KMS-11 (cell line): ENCODE measurements at regions not wholly inside any gene's neighbourhood (a gene's known extent, or its start where the extent isn't known, plus 50 kb on each side); places are given as distances from the start of the nearest gene placed in this dataset.

ENCODE experiments used
- H2AFZ ChIP-seq: fragments of 200-600 bp; sonication (generic); 2 replicates; pipeline ENCODE4 v1.6.1; 2016; ENCODE audit warnings: antibody characterized with exemption, mixed run types, low read depth
- H3K27ac ChIP-seq: fragments of 200-600 bp; sonication (generic); 2 replicates; pipeline ENCODE4 v1.6.1; 2016; ENCODE audit warnings: mild to moderate bottlenecking, mixed run types
- H3K27me3 ChIP-seq: fragments of 200-600 bp; sonication (generic); 2 replicates; pipeline ENCODE4 v1.6.1; 2017; ENCODE audit warnings: mild to moderate bottlenecking, low read depth, mixed run types, moderate library complexity; ENCODE audit not compliant: insufficient read depth
- H3K36me3 ChIP-seq: fragments of 200-600 bp; sonication (generic); 2 replicates; pipeline ENCODE4 v1.6.1; 2017; ENCODE audit warnings: mild to moderate bottlenecking, mixed run types; ENCODE audit not compliant: insufficient read depth
- H3K4me1 ChIP-seq: fragments of 200-600 bp; sonication (generic); 2 replicates; pipeline ENCODE4 v1.6.1; 2016; ENCODE audit warnings: mild to moderate bottlenecking, low read depth, mixed run types; ENCODE audit not compliant: poor library complexity, severe bottlenecking
- H3K4me2 ChIP-seq: fragments of 200-600 bp; sonication (generic); 2 replicates; pipeline ENCODE4 v1.7.0; 2016; ENCODE audit warnings: mild to moderate bottlenecking, mixed run types
- H3K4me3 ChIP-seq: fragments of 200-600 bp; sonication (generic); IDR thresholded peaks from 2 replicates; pipeline ENCODE4 v1.6.1; 2017; ENCODE audit warnings: low read depth, low read length, mixed read lengths; ENCODE audit not compliant: insufficient read depth
- H3K79me2 ChIP-seq: fragments of 200-600 bp; sonication (generic); 2 replicates; pipeline ENCODE4 v1.6.1; 2016; ENCODE audit warnings: low read depth, mixed run types; ENCODE audit not compliant: insufficient read depth
- H3K9ac ChIP-seq: fragments of 200-600 bp; sonication (generic); 2 replicates; pipeline ENCODE4 v1.6.1; 2016; ENCODE audit warnings: mild to moderate bottlenecking, mixed run types
- H4K20me1 ChIP-seq: fragments of 200-600 bp; sonication (generic); 2 replicates; pipeline ENCODE4 v1.6.1; 2016; ENCODE audit warnings: mild to moderate bottlenecking, mixed run types; ENCODE audit not compliant: insufficient read depth
- CTCF ChIP-seq: fragments of 200-600 bp; sonication (generic); conservative IDR thresholded peaks from 2 replicates; pipeline ENCODE4 v1.6.1; 2017; ENCODE audit warnings: low read depth, mild to moderate bottlenecking, antibody characterized with exemption, low read length, moderate library complexity, mixed read lengths

- H3K4me2 ChIP-seq = no peak overlapping the region
- H3K4me1 ChIP-seq = no peaks in the 10 kb centered on the region
- no peak for TF ChIP-seq CTCF
Observed at GRCh38 chr1:38376577-38376976, 330.0 kb upstream of the POU3F1 start.

GRCh38 chr1:38375035-38375434, 328.4 kb upstream of the POU3F1 start:
- Histone ChIP-seq H3K36me3 (no peaks in the 10 kb centered on the region), H3K27me3 (no peaks in the 10 kb centered on the region)

More at GRCh38 chr1:38376577-38376976, 330.0 kb upstream of the POU3F1 start:
- H3K79me2 ChIP-seq = no peaks in the 10 kb centered on the region
- no peaks in the 10 kb centered on the region for H4K20me1 ChIP-seq
- no peaks in the 10 kb centered on the region for H3K36me3 ChIP-seq
- H3K9ac ChIP-seq = no peak overlapping the region
- H3K4me3 ChIP-seq = no peak overlapping the region
- no peak overlapping the region for H2AFZ ChIP-seq
- H3K27ac ChIP-seq = no peak overlapping the region
- no peaks in the 10 kb centered on the region for H3K27me3 ChIP-seq

GRCh38 chr1:38371505-38371844, 324.9 kb upstream of the POU3F1 start:
- H3K9ac ChIP-seq = no peak overlapping the region
- no peak for TF ChIP-seq CTCF
- H2AFZ ChIP-seq = no peak overlapping the region
- H3K79me2 ChIP-seq = no peaks in the 10 kb centered on the region
- H3K27ac ChIP-seq = no peak overlapping the region
- H3K27me3 ChIP-seq = no peaks in the 10 kb centered on the region
- no peaks in the 10 kb centered on the region for H3K4me1 ChIP-seq
- H3K4me2 ChIP-seq = no peak overlapping the region
- H4K20me1 ChIP-seq = no peaks in the 10 kb centered on the region
- no peak overlapping the region for H3K4me3 ChIP-seq
- H3K36me3 ChIP-seq = no peaks in the 10 kb centered on the region

More at GRCh38 chr1:38375035-38375434, 328.4 kb upstream of the POU3F1 start:
- Histone ChIP-seq H3K4me2 (no peak overlapping the region), H2AFZ (no peak overlapping the region), H3K27ac (no peak overlapping the region), H3K9ac (no peak overlapping the region), H3K79me2 (no peaks in the 10 kb centered on the region), H3K4me3 (no peak overlapping the region), H4K20me1 (no peaks in the 10 kb centered on the region), H3K4me1 (no peaks in the 10 kb centered on the region)
- no peak for TF ChIP-seq CTCF

- no peaks in the 10 kb centered on the region for H3K36me3 ChIP-seq
- H3K4me2 ChIP-seq = no peak overlapping the region
- H3K9ac ChIP-seq = no peak overlapping the region
- H3K4me3 ChIP-seq = no peak overlapping the region
- no peaks in the 10 kb centered on the region for H3K4me1 ChIP-seq
- TF ChIP-seq CTCF = no peak
- H3K27ac ChIP-seq = no peak overlapping the region
- H4K20me1 ChIP-seq = no peaks in the 10 kb centered on the region
- no peak overlapping the region for H2AFZ ChIP-seq
- H3K27me3 ChIP-seq = no peaks in the 10 kb centered on the region
- H3K79me2 ChIP-seq = no peaks in the 10 kb centered on the region
Observed at GRCh38 chr1:38370716-38371504, 324.3 kb upstream of the POU3F1 start.
